ENCODE measurements at regions not wholly inside any gene's neighbourhood (a gene's known extent, or its start where the extent isn't known, plus 50 kb on each side); places are given as distances from the start of the nearest gene placed in this dataset.
A peak's percentile ranks its signal among the peaks of the same experiment; 100 is the strongest.

DNA sequence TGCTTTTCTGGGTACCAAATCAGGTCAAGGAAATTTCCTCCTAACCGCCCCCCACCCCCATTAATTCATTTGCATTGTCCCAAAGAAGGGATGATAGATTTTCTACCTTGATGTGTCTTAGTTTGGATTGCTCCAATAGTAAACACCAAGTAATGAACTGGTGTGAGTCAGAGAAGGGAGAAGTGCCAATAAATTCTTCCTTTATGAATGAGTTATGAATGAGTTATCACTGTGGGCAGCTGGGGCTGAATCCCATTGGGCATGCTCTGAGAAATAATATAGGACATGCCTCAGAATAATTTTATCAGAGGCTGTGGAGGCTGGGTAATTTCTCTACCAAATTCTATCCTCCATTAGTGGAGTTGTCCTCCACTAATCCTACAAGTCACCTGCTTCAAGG lies 277.9 kb upstream of the FLRT2 start:
- ATAC-seq, result 0 out of 2 replicates have a peak, but pooled peaks have one; percentile 60
- Histone ChIP-seq H3K27ac (ENCODE audit: low read length) (no peak overlapping the region), H3K4me3 (ENCODE audit: low read depth in 2 of 2, low read length in 2 of 2) (no peak overlapping the region), H3K27me3 (ENCODE audit: control insufficient read depth, insufficient read depth, low read length) (no peaks in the 10 kb centered on the region), H3K4me1 (ENCODE audit: control insufficient read depth, insufficient read depth, low read length) (no peaks in the 10 kb centered on the region), H3K36me3 (ENCODE audit: control insufficient read depth, insufficient read depth, low read length) (no peaks in the 10 kb centered on the region), H3K9me3 (ENCODE audit: control insufficient read depth, insufficient read depth, low read depth, low read length) (no peaks in the 10 kb centered on the region)
- POLR2A ChIA-PET, result no interaction called here
- no TSS peak for BruUV-seq (replicated peaks)
- intact Hi-C loops (cut with micrococcal nuclease; ENCODE audit: unreplicated experiment) (no loop called here), in situ Hi-C loops (cut with HindIII; ENCODE audit: low pct_unique_long_range_greater_than_20kb, low sequenced_read_pairs) (no loop called here)
- TF ChIP-seq SIN3A (IDR thresholded peaks at IDR 0.05; ENCODE audit: borderline replicate concordance, insufficient read depth, low read depth, low read length), result no peak
- DNase-seq (ENCODE audit: low read depth, low spot score), result peak; percentile 64
- CTCF ChIA-PET, result no interaction called here

DNA sequence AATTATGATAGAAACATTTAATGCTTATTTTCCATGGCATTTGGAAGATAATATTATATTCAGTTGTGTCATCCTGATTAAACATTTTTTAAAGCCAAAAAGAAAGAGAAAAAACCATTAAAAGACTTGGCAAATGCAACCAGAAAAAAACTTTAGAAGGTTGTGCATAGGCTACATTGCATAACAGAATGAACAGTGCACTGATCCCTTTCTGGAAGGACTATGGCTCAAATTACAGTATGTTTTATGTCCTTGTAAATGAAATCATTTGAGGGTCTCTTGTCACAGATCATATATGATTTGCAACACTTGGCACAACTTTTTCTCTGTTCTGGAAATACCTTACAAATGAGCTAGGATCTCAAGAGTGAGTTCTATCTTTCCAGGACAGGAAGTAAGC lies 275.2 kb upstream of the FLRT2 start:
- no peak overlapping the region for H3K4me3 ChIP-seq (ENCODE audit: low read depth in 2 of 2, low read length in 2 of 2)
- TF ChIP-seq, protein P1, sequence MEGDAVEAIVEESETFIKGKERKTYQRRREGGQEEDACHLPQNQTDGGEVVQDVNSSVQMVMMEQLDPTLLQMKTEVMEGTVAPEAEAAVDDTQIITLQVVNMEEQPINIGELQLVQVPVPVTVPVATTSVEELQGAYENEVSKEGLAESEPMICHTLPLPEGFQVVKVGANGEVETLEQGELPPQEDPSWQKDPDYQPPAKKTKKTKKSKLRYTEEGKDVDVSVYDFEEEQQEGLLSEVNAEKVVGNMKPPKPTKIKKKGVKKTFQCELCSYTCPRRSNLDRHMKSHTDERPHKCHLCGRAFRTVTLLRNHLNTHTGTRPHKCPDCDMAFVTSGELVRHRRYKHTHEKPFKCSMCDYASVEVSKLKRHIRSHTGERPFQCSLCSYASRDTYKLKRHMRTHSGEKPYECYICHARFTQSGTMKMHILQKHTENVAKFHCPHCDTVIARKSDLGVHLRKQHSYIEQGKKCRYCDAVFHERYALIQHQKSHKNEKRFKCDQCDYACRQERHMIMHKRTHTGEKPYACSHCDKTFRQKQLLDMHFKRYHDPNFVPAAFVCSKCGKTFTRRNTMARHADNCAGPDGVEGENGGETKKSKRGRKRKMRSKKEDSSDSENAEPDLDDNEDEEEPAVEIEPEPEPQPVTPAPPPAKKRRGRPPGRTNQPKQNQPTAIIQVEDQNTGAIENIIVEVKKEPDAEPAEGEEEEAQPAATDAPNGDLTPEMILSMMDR (IDR thresholded peaks at IDR 0.05), result no peak
- TF ChIP-seq SIN3A (IDR thresholded peaks at IDR 0.05; ENCODE audit: borderline replicate concordance, insufficient read depth, low read depth, low read length) (no peak), TCF7L2 (IDR thresholded peaks at IDR 0.05; ENCODE audit: low read depth, low read length) (no peak), POLR2AphosphoS5 (IDR thresholded peaks at IDR 0.05; ENCODE audit: low read depth, low read length) (no peak)
- TF ChIP-seq, protein P2, sequence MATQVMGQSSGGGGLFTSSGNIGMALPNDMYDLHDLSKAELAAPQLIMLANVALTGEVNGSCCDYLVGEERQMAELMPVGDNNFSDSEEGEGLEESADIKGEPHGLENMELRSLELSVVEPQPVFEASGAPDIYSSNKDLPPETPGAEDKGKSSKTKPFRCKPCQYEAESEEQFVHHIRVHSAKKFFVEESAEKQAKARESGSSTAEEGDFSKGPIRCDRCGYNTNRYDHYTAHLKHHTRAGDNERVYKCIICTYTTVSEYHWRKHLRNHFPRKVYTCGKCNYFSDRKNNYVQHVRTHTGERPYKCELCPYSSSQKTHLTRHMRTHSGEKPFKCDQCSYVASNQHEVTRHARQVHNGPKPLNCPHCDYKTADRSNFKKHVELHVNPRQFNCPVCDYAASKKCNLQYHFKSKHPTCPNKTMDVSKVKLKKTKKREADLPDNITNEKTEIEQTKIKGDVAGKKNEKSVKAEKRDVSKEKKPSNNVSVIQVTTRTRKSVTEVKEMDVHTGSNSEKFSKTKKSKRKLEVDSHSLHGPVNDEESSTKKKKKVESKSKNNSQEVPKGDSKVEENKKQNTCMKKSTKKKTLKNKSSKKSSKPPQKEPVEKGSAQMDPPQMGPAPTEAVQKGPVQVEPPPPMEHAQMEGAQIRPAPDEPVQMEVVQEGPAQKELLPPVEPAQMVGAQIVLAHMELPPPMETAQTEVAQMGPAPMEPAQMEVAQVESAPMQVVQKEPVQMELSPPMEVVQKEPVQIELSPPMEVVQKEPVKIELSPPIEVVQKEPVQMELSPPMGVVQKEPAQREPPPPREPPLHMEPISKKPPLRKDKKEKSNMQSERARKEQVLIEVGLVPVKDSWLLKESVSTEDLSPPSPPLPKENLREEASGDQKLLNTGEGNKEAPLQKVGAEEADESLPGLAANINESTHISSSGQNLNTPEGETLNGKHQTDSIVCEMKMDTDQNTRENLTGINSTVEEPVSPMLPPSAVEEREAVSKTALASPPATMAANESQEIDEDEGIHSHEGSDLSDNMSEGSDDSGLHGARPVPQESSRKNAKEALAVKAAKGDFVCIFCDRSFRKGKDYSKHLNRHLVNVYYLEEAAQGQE (IDR thresholded peaks at IDR 0.05; ENCODE audit: insufficient read depth in 1 of 2, low read depth in 2 of 2, low read length in 1 of 2), result no peak
- no peaks in the 10 kb centered on the region for H3K9me3 ChIP-seq (ENCODE audit: control insufficient read depth, insufficient read depth, low read depth, low read length)
- H3K36me3 ChIP-seq (ENCODE audit: control insufficient read depth, insufficient read depth, low read length), result no peaks in the 10 kb centered on the region
- H3K27ac ChIP-seq (ENCODE audit: low read length), result no peak overlapping the region
- no peaks in the 10 kb centered on the region for H3K27me3 ChIP-seq (ENCODE audit: control insufficient read depth, insufficient read depth, low read length)
- ATAC-seq (no peak), DNase-seq (ENCODE audit: low read depth, low spot score) (no peak)
- ChIA-PET CTCF (no interaction called here), POLR2A (no interaction called here)
- H3K4me1 ChIP-seq (ENCODE audit: control insufficient read depth, insufficient read depth, low read length), result no peaks in the 10 kb centered on the region
- intact Hi-C loops (cut with micrococcal nuclease; ENCODE audit: unreplicated experiment), result no loop called here
- BruUV-seq (replicated peaks), result no TSS peak
- in situ Hi-C loops (cut with HindIII; ENCODE audit: low pct_unique_long_range_greater_than_20kb, low sequenced_read_pairs), result no loop called here

DNA sequence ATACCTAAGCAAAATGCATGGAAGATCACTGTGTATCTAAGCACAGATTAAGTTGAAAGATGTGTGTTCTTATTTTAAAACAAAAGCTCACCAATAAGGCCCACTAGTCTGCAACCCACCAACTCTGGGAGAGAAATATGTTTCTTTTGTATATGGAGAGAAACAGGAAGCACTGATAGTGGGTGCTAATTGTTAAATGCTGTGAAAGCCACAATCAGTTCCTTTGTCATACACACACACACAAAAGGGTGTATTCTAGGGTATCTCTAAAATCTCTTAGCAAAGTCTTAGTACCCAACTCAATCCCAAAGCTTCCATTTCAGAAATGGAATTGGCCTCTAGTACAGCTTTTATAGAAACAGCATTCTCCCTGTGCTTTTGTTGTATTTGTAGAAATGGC lies 272.7 kb upstream of the FLRT2 start:
- Histone ChIP-seq H3K4me1 (ENCODE audit: control insufficient read depth, insufficient read depth, low read length) (no peaks in the 10 kb centered on the region), H3K27me3 (ENCODE audit: control insufficient read depth, insufficient read depth, low read length) (no peaks in the 10 kb centered on the region), H3K36me3 (ENCODE audit: control insufficient read depth, insufficient read depth, low read length) (no peaks in the 10 kb centered on the region), H3K9me3 (ENCODE audit: control insufficient read depth, insufficient read depth, low read depth, low read length) (no peaks in the 10 kb centered on the region), H3K27ac (ENCODE audit: low read length) (no peak overlapping the region), H3K4me3 (ENCODE audit: low read depth in 2 of 2, low read length in 2 of 2) (no peak overlapping the region)
- no TSS peak for BruUV-seq (replicated peaks)
- intact Hi-C loops (cut with micrococcal nuclease; ENCODE audit: unreplicated experiment), result no loop called here
- TF ChIP-seq, protein P2 (IDR thresholded peaks at IDR 0.05; ENCODE audit: insufficient read depth in 1 of 2, low read depth in 2 of 2, low read length in 1 of 2), result no peak
- TF ChIP-seq SIN3A (IDR thresholded peaks at IDR 0.05; ENCODE audit: borderline replicate concordance, insufficient read depth, low read depth, low read length), result no peak
- no peak for TF ChIP-seq POLR2AphosphoS5 (IDR thresholded peaks at IDR 0.05; ENCODE audit: low read depth, low read length)
- no peak for TF ChIP-seq TCF7L2 (IDR thresholded peaks at IDR 0.05; ENCODE audit: low read depth, low read length)
- TF ChIP-seq, protein P1 (IDR thresholded peaks at IDR 0.05), result no peak
- ChIA-PET CTCF (no interaction called here), POLR2A (no interaction called here)
- DNase-seq (ENCODE audit: low read depth, low spot score) (no peak), ATAC-seq (no peak)
- in situ Hi-C loops (cut with HindIII; ENCODE audit: low pct_unique_long_range_greater_than_20kb, low sequenced_read_pairs), result no loop called here
